ENCODE measurements at regions not wholly inside any gene's neighbourhood (a gene's known extent, or its start where the extent isn't known, plus 50 kb on each side); places are given as distances from the start of the nearest gene placed in this dataset.
"Not testable (repeated sequence)": the region's sequence is repeated elsewhere in the genome, so short reads cannot be mapped to it uniquely, and the experiment has no call there.

DNA sequence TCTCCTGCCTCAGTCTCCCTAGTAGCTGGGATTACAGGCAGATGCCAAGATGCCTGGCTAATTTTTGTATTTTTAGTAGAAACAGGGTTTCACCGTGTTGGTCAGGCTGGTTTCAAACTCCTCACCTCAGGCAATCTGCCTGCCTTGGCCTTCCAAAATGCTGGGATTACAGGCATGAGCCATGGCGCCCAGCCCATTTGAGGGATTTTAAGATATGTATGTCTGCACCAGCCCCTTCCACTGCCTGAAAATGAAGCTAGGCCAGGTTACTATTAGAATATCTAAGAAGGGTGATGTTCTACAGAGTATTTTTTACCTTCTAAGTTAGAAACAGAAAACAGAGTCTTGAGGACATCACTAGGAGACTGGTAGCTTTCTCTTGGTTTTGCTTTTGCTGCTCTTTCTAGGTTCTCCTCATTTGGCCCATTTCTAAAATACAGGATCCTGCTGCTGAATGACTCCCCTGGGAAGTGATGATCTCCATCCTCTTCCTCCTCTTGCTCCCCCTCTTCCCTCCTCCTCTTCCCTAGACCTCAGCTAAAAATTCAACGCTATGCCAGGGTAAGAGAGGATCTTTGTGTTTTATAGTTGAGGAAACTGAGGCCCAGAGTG lies 118.5 kb downstream of the MYCN start:
- DNase-seq (ENCODE audit: low read depth): no peak
- H3K4me3 ChIP-seq (ENCODE audit: low read depth, low read length): no peak overlapping the region
- no peak for TF ChIP-seq CTCF (conservative IDR thresholded peaks at IDR 0.05; ENCODE audit: low read depth, low read length)

- no peak for DNase-seq (ENCODE audit: low read depth)
- no peak for TF ChIP-seq CTCF (conservative IDR thresholded peaks at IDR 0.05; ENCODE audit: low read depth, low read length)
- H3K4me3 ChIP-seq (ENCODE audit: low read depth, low read length): no peak overlapping the region
These were observed 117.9 kb downstream of the MYCN start for GRCh38 chr2:16058256-16058655.

DNA sequence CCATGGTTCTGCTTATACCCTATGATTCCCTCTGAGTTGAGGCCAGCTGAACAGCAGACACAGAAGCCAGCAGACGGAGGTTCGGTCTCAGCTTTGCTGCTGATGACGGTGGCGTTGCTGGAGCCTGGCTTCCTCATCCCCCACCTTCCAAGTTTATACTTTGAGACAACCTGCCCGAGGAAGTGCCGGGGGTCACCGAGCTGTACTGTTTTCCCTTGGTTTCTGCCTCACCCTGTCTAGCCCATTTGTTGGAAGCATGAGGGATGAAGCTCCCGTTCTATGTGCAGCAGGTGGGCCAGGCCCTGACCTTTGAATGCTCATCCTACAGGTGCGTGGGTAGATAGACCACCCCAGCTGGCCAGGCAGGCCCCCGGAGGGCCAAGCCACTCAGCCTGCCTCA lies 117.3 kb downstream of the MYCN start:
- H3K4me3 ChIP-seq (ENCODE audit: low read depth, low read length): no peak overlapping the region
- no peak for TF ChIP-seq CTCF (conservative IDR thresholded peaks at IDR 0.05; ENCODE audit: low read depth, low read length)
- DNase-seq (ENCODE audit: low read depth): no peak

- no peak for DNase-seq (ENCODE audit: low read depth)
- TF ChIP-seq CTCF (conservative IDR thresholded peaks at IDR 0.05; ENCODE audit: low read depth, low read length): no peak
- H3K4me3 ChIP-seq (ENCODE audit: low read depth, low read length): no peak overlapping the region
These were observed 115.7 kb downstream of the MYCN start for GRCh38 chr2:16055848-16056580.

DNA sequence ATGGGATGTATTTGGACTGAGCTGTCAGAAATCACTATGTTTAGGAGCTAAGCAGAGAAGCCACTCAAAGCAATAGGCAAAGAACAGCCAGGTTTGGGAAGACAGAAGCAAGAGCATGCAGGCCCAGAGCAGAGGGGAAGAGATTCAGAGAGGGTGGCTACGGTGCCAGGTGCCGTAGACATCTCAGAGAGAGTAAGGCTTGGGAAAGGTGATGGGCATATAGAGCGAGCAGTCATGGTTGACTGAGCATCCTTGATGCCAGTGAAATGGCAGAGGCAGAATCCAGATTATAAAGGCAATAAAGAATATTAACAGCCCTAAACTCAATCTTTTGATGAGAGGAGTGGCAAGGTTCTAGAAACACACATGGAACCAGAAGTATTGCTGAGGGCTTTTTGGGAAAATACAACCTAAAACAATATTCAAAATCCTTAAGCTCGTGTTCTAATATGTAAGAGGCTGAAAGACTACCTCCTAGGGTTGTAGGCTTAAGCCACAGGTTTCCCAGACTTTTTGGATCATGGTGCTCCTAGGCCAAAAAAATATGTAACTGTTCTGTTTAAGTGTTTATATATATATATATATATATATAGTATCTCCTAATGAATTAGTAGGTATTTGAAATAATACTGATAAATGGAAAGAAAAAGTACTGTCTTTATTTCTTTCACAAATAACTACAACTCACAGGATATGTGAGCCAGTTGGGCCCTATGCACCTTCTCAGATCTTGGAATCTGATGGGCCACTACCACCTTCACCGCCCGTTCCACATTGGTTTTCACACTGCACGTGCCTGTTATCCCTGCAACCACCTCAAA lies 113.3 kb downstream of the MYCN start:
- no peak for TF ChIP-seq CTCF (conservative IDR thresholded peaks at IDR 0.05; ENCODE audit: low read depth, low read length)
- no peak overlapping the region for H3K4me3 ChIP-seq (ENCODE audit: low read depth, low read length)
- no peak for DNase-seq (ENCODE audit: low read depth)

GRCh38 chr2:16052571-16053052 lies 112.3 kb downstream of the MYCN start:
- H3K4me3 ChIP-seq (ENCODE audit: low read depth, low read length); DNase-seq (ENCODE audit: low read depth): not testable (repeated sequence)

DNA sequence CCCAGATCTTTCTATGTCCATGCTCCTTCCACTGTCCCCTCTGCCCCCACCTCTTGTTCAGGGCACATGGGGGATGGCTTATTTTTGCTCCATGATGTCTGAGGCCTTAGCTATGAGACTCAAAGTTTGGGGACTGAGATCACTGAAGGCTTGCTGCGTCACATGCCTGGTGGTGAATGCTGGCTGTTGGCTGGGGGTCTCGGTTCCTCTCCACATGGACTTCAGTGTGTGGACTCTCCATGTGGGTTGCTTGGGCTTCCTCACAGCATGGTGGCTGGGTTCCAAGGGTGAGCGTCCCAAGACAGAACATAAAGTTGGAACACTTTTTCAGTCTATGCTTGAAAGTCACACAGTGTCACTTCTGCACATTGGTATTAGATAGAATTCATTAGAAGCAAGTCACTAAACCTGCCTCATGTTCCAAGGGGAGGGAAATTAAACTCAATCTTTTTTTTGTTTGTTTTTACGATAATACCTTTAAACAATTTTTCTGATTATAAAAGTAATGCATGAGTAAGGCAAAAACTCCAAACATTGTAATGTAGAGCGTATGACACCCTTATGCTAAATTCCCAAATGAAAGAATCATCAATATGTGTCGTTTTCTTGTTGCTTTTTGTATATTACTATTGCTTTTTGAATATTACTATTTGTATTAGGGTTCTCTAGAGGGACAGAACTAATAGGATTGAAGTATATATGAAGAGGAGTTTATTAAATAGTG lies 111.7 kb downstream of the MYCN start:
- no peak for DNase-seq (ENCODE audit: low read depth)
- no peak overlapping the region for H3K4me3 ChIP-seq (ENCODE audit: low read depth, low read length)
- TF ChIP-seq CTCF (conservative IDR thresholded peaks at IDR 0.05; ENCODE audit: low read depth, low read length): no peak

Measured in choroid plexus epithelial cell (primary cell).